ENCODE measurements at regions not wholly inside any gene's neighbourhood (a gene's known extent, or its start where the extent isn't known, plus 50 kb on each side); places are given as distances from the start of the nearest gene placed in this dataset.

DNA sequence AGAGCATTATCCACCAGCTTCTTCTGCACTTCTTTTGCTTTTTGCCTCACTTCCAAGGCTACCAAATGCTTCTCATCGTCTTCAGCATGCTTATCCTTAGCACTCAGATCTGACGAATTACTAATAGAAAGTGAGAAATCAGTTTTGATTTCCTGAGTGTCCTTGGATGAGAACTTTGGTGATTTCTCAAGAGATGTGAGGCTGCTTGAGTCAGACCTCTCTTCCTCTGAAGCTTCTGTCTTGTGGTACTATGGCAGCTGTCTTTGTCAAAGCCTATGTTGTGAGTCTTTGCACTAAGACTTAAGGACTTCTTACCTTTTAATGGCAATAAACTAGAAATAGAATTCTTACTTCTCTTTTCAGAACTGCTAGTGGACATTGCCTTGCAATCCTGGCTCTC is 169.9 kb downstream of the CPE start:
- no peak for TF ChIP-seq CTCF (IDR thresholded peaks at IDR 0.05; ENCODE audit: insufficient read depth, low read length, missing control alignments)
- H3K4me3 ChIP-seq (ENCODE audit: low read depth, low read length): no peak overlapping the region
- DNase-seq (ENCODE audit: low read depth, low spot score): no peak
- POLR2A ChIA-PET: no interaction called here
- CTCF ChIA-PET: no interaction called here

DNA sequence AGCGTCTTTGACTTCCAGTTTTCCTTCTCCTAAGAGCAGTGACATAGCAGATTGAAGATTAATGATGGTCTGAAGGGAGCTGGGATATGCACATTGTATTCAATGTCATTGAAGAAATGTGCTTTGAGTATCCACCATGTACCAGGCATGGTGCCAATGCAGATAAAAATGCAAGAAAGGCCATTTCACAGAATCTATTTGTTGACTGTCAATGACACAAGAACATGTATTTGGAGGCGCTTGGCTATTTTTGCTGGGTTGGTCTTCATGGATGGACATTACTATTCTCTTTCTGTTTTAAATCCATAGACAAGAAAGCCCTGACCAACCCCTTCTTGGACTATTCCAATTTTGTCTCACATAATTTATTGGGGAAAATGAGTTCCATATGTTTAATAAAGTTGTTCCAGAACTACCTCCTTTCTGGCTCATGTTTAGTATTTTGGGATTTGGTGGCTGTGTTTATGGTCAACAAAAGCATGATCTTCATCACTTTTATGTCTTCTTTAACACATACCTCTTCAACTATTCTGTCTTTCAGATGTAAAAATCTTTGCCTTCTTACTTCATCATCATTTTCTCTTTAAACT is 174.5 kb downstream of the CPE start:
- ChIA-PET POLR2A (no interaction called here), CTCF (no interaction called here)

DNA sequence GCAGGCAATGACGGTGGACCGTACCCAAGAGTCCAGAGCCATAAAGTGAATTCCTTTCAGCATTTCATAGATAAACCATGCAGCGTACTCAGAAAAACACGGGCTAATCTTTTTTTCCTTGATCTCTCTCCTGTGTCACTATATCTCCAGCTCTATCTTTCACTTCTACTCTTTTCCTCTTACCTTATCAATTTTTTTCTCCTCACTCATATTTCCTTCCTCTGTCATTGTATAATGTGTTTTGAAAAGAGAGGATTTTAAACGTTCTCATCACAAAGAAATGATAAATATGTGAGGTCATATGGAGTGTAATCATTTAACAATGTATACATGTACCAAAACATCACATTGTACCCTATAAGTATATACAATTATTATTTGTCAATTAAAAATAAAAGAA is 176.5 kb downstream of the CPE start:
- H3K4me3 ChIP-seq (ENCODE audit: low read depth, low read length): no peak overlapping the region
- CTCF ChIA-PET: no interaction called here
- POLR2A ChIA-PET: no interaction called here
- no peak for DNase-seq (ENCODE audit: low read depth, low spot score)
- no peak for TF ChIP-seq CTCF (IDR thresholded peaks at IDR 0.05; ENCODE audit: insufficient read depth, low read length, missing control alignments)

More for the DNA sequence above, 174.5 kb downstream of the CPE start:
- no peak for TF ChIP-seq CTCF (IDR thresholded peaks at IDR 0.05; ENCODE audit: insufficient read depth, low read length, missing control alignments)
- H3K4me3 ChIP-seq (ENCODE audit: low read depth, low read length): no peak overlapping the region
- no peak for DNase-seq (ENCODE audit: low read depth, low spot score)

- ChIA-PET POLR2A (no interaction called here), CTCF (no interaction called here)
- TF ChIP-seq CTCF (IDR thresholded peaks at IDR 0.05; ENCODE audit: insufficient read depth, low read length, missing control alignments): no peak
- no peak for DNase-seq (ENCODE audit: low read depth, low spot score)
- no peak overlapping the region for H3K4me3 ChIP-seq (ENCODE audit: low read depth, low read length)
These were observed 177.6 kb downstream of the CPE start for GRCh38 chr4:165556383-165556782.

DNA sequence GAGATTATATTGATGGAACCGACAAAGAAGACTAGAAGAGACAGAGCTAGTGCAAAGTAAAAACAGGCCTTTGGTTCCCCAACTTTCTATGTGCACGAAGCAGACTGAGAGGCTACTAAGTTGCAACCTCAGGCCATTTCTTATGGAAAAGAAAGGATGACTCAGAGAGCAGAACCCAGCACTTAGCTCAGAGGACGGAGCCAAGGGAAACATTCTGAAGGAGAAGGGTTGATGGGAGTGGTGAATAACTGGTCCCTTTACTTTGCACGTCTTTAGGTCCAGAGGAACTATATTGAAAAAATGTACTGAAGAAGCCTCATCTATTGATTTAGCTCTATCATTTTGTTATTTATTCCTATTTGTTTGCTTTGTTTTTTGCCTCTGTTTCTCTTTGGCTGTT is 182.1 kb downstream of the CPE start:
- H3K4me3 ChIP-seq (ENCODE audit: low read depth, low read length): no peak overlapping the region
- ChIA-PET CTCF (no interaction called here), POLR2A (no interaction called here)
- TF ChIP-seq CTCF (IDR thresholded peaks at IDR 0.05; ENCODE audit: insufficient read depth, low read length, missing control alignments): no peak
- DNase-seq (ENCODE audit: low read depth, low spot score): no peak

- POLR2A ChIA-PET: no interaction called here
- H3K4me3 ChIP-seq (ENCODE audit: low read depth, low read length): no peak overlapping the region
- no peak for TF ChIP-seq CTCF (IDR thresholded peaks at IDR 0.05; ENCODE audit: insufficient read depth, low read length, missing control alignments)
- CTCF ChIA-PET: no interaction called here
- DNase-seq (ENCODE audit: low read depth, low spot score): no peak
These were observed 185.0 kb downstream of the CPE start for GRCh38 chr4:165563851-165564250.
